Upper lobe of right lung (tissue), 1 donor: ENCODE measurements at regions not wholly inside any gene's neighbourhood (a gene's known extent, or its start where the extent isn't known, plus 50 kb on each side); places are given as distances from the start of the nearest gene placed in this dataset.
"Not testable (repeated sequence)": the region's sequence is repeated elsewhere in the genome, so short reads cannot be mapped to it uniquely, and the experiment has no call there.

Experiments used
- ATAC-seq: fragments of 200-7000 bp; cut with Tn5 transposase; one replicate; pipeline ENCODE4 v1.9.1; 2020; ENCODE audit warnings: mild to moderate bottlenecking, moderate library complexity
- DNase-seq: peaks from one replicate; pipeline ENCODE4 v3.0.0-alpha.2; 2020
- H3K27ac ChIP-seq: fragments of 200-600 bp; one replicate; pipeline ENCODE4 v1.8.0; 2022
- H3K27me3 ChIP-seq: fragments of 200-600 bp; one replicate; pipeline ENCODE4 v1.8.0; 2022; ENCODE audit warnings: mild to moderate bottlenecking
- H3K36me3 ChIP-seq: fragments of 200-600 bp; one replicate; pipeline ENCODE4 v1.8.0; 2022
- H3K4me1 ChIP-seq: fragments of 200-600 bp; one replicate; pipeline ENCODE4 v1.8.0; 2022
- H3K4me3 ChIP-seq: fragments of 200-600 bp; one replicate; pipeline ENCODE4 v1.8.0; 2022; ENCODE audit warnings: mild to moderate bottlenecking
- H3K9me3 ChIP-seq: fragments of 200-600 bp; one replicate; pipeline ENCODE4 v1.8.0; 2022
- intact Hi-C: fragments of 100-400 bp; cut with DNase I; formaldehyde crosslinking; loops from one replicate; pipeline ENCODE4 v1.11.0; 2022
- TF ChIP-seq, protein P1 (sequence below): fragments of 200-600 bp; IDR thresholded peaks from one replicate; pipeline ENCODE4 v1.8.0; 2022; ENCODE audit warnings: antibody characterized with exemption
- donor health status: DM: no; HTN: yes; CAD: no; lungs with severe emphysema.

DNA sequence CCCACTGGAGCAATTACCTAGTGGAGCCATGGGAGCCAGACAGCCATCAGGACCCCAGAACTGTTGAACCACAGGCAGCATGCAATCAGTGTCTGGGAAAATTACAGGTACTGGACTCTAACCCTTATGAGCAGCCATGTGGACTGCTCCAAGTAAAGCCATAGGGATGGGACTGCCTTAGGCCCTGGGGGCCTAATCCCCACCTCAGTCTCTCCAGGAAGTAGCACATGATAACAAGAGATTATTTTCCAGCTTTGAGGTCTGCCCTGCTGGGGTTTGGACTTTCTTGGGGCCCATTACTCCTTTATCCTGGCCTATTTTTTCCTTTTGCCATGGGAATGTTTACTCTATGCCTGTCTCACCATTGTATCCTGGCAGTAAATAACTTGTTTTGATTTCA is 226.8 kb downstream of the AEBP2 start:
- Histone ChIP-seq H3K27me3 (no peaks in the 10 kb centered on the region), H3K9me3 (no peaks in the 10 kb centered on the region), H3K4me1 (no peaks in the 10 kb centered on the region), H3K36me3 (no peaks in the 10 kb centered on the region), H3K4me3 (no peak overlapping the region), H3K27ac (no peak overlapping the region)
- ATAC-seq (no peak), DNase-seq (no peak)
- TF ChIP-seq, protein P1, sequence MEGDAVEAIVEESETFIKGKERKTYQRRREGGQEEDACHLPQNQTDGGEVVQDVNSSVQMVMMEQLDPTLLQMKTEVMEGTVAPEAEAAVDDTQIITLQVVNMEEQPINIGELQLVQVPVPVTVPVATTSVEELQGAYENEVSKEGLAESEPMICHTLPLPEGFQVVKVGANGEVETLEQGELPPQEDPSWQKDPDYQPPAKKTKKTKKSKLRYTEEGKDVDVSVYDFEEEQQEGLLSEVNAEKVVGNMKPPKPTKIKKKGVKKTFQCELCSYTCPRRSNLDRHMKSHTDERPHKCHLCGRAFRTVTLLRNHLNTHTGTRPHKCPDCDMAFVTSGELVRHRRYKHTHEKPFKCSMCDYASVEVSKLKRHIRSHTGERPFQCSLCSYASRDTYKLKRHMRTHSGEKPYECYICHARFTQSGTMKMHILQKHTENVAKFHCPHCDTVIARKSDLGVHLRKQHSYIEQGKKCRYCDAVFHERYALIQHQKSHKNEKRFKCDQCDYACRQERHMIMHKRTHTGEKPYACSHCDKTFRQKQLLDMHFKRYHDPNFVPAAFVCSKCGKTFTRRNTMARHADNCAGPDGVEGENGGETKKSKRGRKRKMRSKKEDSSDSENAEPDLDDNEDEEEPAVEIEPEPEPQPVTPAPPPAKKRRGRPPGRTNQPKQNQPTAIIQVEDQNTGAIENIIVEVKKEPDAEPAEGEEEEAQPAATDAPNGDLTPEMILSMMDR, result no peak
- intact Hi-C loops, result no loop called here

DNA sequence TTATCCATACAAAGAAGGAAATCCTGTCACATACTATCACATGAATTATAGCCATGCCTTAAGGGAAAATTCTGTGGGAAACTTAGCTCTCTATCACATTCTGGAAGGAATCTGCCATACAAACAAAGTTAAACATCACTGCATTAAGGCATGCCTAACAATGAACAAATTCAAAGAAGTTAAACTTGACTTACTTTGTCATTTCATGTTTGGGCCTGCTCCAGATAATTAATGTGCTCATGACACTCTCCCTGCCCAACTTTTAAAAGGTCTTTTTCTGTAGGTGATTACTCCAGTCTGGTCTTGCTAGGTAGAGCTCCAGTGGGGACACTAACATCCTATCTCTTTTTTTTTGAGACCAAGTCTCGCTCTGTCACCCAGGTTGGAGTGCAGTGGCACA is 230.5 kb downstream of the AEBP2 start:
- no peaks in the 10 kb centered on the region for H3K9me3 ChIP-seq
- DNase-seq (no peak), ATAC-seq (no peak)
- H3K27ac ChIP-seq, result no peak overlapping the region
- no peak overlapping the region for H3K4me3 ChIP-seq
- H3K36me3 ChIP-seq, result no peaks in the 10 kb centered on the region
- intact Hi-C loops, result no loop called here
- TF ChIP-seq, protein P1, result no peak
- H3K27me3 ChIP-seq, result no peaks in the 10 kb centered on the region
- no peaks in the 10 kb centered on the region for H3K4me1 ChIP-seq

DNA sequence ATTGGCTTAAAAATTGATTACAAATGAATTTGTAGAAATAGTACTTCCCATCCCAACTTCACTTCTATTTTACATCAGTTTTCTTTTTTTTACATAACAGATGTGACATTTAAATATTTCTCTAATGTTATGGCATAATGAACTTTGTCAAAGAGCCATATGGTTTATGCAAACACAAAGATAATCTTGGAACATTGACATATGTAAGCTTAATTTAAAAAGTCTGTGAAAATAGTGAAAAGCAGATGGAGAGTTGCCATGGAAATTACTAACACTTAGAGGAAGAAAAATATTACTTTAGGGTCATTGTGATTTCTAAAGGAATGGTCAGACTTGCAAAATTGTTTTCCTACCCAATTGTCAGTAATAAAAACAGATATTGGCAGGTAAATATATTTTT is 232.4 kb downstream of the AEBP2 start:
- Histone ChIP-seq H3K9me3 (no peaks in the 10 kb centered on the region), H3K4me3 (no peak overlapping the region), H3K27me3 (no peaks in the 10 kb centered on the region), H3K36me3 (no peaks in the 10 kb centered on the region), H3K4me1 (no peaks in the 10 kb centered on the region), H3K27ac (no peak overlapping the region)
- TF ChIP-seq, protein P1, result no peak
- intact Hi-C loops, result no loop called here
- no peak for DNase-seq
- ATAC-seq, result no peak

DNA sequence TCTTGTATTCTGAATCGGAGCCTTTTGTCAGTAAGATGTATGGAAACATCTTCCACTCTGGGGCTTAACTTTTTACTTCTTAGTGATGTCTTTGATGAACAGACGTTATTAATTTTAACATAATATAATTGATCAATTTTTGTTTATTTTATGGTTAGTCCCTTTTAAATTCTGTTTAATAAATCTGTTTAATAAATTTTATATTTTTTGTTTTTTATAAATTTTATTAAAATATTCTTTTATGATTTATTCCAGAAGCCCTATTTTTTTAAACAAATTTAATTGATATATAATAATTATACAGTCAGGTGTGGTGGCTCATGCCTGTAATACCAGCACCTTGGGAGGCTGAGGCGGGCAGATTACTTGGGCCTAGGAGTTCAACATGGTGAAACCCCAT is 235.1 kb downstream of the AEBP2 start:
- DNase-seq (no peak), ATAC-seq (no peak)
- H3K27ac ChIP-seq, result no peak overlapping the region
- H3K27me3 ChIP-seq, result no peaks in the 10 kb centered on the region
- no peaks in the 10 kb centered on the region for H3K4me1 ChIP-seq
- no peaks in the 10 kb centered on the region for H3K36me3 ChIP-seq
- H3K9me3 ChIP-seq, result no peaks in the 10 kb centered on the region
- no peak overlapping the region for H3K4me3 ChIP-seq
- TF ChIP-seq, protein P1, result no peak
- intact Hi-C loops, result no loop called here

DNA sequence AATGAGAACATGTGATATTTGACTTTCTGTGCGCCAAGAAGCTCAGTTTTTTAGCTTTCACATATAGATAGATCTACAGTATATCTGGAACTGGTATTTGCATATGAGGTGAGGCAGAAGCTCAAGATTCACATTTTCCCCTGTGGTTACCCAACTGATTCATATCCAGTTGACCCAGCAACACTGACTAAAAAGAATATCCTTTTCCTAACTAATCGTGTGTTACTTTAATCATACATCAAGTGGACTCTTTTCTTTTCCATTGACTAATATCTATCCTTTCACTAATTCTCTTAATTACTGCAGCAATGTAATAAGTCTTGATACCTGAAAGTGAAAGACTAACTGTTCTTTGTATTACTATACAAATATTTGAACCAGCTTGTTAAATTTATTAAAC is 236.1 kb downstream of the AEBP2 start:
- intact Hi-C loops, result no loop called here
- TF ChIP-seq, protein P1, result no peak
- H3K36me3 ChIP-seq, result no peaks in the 10 kb centered on the region
- no peak overlapping the region for H3K27ac ChIP-seq
- no peak overlapping the region for H3K4me3 ChIP-seq
- DNase-seq (no peak), ATAC-seq (no peak)
- H3K27me3 ChIP-seq, result no peaks in the 10 kb centered on the region
- H3K4me1 ChIP-seq, result no peaks in the 10 kb centered on the region
- H3K9me3 ChIP-seq, result no peaks in the 10 kb centered on the region

DNA sequence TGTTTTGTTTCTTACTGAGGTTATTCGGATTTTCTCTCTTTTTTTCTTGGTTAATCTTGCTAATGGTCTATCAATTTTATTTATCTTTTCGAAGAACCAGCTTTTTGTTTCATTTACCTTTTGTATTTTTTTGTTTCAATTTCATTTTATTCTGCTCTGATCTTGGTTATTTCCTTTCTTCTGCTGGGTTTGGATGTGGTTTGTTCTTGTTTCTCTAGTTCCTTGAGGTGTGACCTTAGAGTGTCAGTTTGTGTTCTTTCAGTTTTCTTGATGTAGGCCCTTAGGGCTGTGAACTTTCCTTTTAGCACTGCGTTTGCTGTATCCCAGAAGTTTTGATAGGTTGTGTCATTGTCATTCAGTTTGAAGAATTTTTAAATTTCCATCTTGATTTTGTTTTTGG is 239.2 kb downstream of the AEBP2 start:
- H3K4me3 ChIP-seq, DNase-seq, ATAC-seq, H3K27ac ChIP-seq, H3K9me3 ChIP-seq, H3K36me3 ChIP-seq, H3K27me3 ChIP-seq, intact Hi-C loops, H3K4me1 ChIP-seq: not testable (repeated sequence)
